ENCODE measurements at regions not wholly inside any gene's neighbourhood (a gene's known extent, or its start where the extent isn't known, plus 50 kb on each side); places are given as distances from the start of the nearest gene placed in this dataset.

- ChIA-PET POLR2A (no interaction called here), CTCF (no interaction called here)
- TF ChIP-seq CTCF (IDR thresholded peaks at IDR 0.05; ENCODE audit: control extremely low read depth, extremely low read depth, low read depth, missing control alignments): no peak
- DNase-seq (ENCODE audit: extremely low spot score): no peak
These were observed 736.4 kb upstream of the PHF14 start for GRCh38 chr7:10237306-10237705.

- CTCF ChIA-PET: interaction anchor here (1.1 kb wide), 1 partner anchor 12 kb away, joined by 4 read pairs; no protein-coding TSS in a partner anchor
- no peak for DNase-seq (ENCODE audit: extremely low spot score)
- POLR2A ChIA-PET: no interaction called here
- no peak for TF ChIP-seq CTCF (IDR thresholded peaks at IDR 0.05; ENCODE audit: control extremely low read depth, extremely low read depth, low read depth, missing control alignments)
These were observed 735.0 kb upstream of the PHF14 start for GRCh38 chr7:10238641-10239040.

DNA sequence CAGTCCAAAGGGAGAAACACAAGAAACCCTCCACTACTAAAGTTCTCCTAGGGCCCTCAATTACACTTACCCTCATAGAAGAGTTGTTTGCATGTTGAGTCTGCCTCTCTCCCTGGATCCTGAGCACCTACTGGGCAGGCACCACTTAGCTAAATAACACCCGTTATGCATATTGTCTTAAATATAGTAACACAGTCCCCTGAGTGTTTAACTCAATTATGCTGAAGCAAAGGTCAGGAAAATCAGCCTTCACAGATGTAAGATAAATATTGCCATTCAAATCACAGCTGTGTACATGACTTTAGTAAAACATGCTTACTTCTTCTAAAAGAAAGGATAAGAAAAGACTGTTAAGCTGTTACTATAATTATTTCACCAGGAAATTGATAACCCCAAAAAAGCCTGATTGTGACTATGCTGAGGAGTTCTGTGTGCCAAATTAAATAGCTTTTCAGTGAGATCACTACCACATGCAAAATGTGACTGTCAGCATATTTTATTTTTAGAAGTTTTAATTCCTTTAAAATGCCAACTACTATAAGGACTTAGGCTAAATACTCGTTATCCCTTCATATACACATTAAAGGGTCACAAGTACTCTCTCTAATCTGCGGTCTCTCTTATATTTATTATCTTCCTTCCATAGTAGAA, 733.9 kb upstream of the PHF14 start:
- TF ChIP-seq CTCF (IDR thresholded peaks at IDR 0.05; ENCODE audit: control extremely low read depth, extremely low read depth, low read depth, missing control alignments): no peak
- ChIA-PET CTCF (interaction anchor here (1.1 kb wide), 1 partner anchor 11 kb away, joined by 4 read pairs; no protein-coding TSS in a partner anchor), POLR2A (no interaction called here)
- DNase-seq (ENCODE audit: extremely low spot score): no peak

DNA sequence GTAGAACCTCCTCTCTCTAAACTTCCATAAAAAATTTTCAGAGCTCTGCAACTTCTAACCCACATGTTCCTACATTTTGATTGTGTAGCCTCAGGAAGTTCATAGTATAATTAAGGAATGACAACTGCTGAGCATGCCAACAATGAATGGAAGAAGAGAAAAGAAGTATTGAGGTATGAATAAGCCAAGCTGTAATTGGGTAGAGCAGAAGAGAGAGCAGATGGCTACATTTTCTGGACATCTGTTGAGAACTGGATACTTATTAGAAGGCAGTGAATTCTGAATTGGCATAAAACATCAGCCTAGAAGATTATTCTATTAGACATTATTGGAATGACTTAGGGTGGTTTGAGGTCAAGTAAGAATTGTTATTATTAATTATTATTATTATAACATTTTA, 728.3 kb upstream of the PHF14 start:
- CTCF ChIA-PET: interaction anchor here (1.0 kb wide), 1 partner anchor 10 kb away, joined by 3 read pairs; no protein-coding TSS in a partner anchor
- no peak for DNase-seq (ENCODE audit: extremely low spot score)
- no peak for TF ChIP-seq CTCF (IDR thresholded peaks at IDR 0.05; ENCODE audit: control extremely low read depth, extremely low read depth, low read depth, missing control alignments)
- POLR2A ChIA-PET: no interaction called here

GRCh38 chr7:10257438-10257837, 716.2 kb upstream of the PHF14 start:
- POLR2A ChIA-PET: no interaction called here
- DNase-seq (ENCODE audit: extremely low spot score): no peak
- CTCF ChIA-PET: interaction anchor here (1.9 kb wide), 1 partner anchor 12 kb away, joined by 5 read pairs; no protein-coding TSS in a partner anchor
- no peak for TF ChIP-seq CTCF (IDR thresholded peaks at IDR 0.05; ENCODE audit: control extremely low read depth, extremely low read depth, low read depth, missing control alignments)

DNA sequence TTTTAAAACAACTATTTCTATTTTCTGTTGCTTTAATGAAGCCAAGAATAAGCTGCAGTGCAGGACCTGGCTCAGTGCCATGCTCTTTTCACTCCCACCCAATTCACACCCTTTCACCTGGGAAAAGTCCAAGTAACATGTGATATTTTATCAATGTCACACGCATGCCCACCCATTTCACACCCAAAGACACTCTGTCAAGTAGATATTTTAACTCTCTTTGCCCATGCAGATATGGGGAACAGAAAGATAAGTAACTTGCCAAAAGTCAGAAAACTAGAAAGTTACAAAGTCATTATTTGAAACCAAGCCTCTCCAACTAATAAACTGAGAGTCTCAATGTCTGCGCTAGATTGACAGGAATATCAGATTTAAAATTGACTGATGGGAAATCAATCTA, 706.7 kb upstream of the PHF14 start:
- DNase-seq (ENCODE audit: extremely low spot score): no peak

More for the DNA sequence above, 706.7 kb upstream of the PHF14 start:
- ChIA-PET CTCF (no interaction called here), POLR2A (no interaction called here)
- no peak for TF ChIP-seq CTCF (IDR thresholded peaks at IDR 0.05; ENCODE audit: control extremely low read depth, extremely low read depth, low read depth, missing control alignments)
